Liver (tissue), 2 donors: ENCODE measurements at regions not wholly inside any gene's neighbourhood (a gene's known extent, or its start where the extent isn't known, plus 50 kb on each side); places are given as distances from the start of the nearest gene placed in this dataset.

Experiments used
- EGR1 ChIP-seq, 2 donors: IDR thresholded peaks; 2 replicates each; pipeline ENCODE4 v1.6.1; 2016 to 2018; ENCODE audit warnings: antibody characterized with exemption in 2 of 2, low read depth in 2 of 2
- RAD21 ChIP-seq, 2 donors: IDR thresholded peaks; 2 replicates each; pipeline ENCODE4 v1.6.1; 2016; ENCODE audit warnings: antibody characterized with exemption in 2 of 2, mild to moderate bottlenecking in 2 of 2
- donor health status: healthy.

DNA sequence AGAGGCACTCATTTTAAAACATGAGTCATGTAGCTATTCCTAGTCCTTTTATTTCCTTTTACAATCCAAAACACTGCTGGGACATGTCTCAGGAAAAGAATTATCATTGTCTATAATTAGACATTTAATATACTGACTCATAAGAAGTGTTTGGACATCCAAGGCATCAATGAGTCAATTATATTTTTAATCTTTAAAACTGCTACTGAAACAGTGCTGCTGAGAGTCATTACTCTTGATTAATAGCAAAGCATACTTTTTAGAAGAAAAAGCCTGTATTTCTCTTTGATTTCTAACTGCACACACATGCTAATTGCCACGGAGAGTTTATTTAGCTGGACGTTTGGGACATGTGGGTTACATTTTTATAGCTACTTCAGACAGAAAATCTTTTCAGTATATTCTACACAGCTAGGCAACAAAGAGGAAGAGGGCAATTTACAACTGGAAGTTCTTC, 1249.0 kb upstream of the CDH18 start:
- TF ChIP-seq RAD21 (IDR thresholded peaks at IDR 0.05) (no peak), EGR1 (IDR thresholded peaks at IDR 0.05; ENCODE audit: low read depth in 2 of 2) (no peak)
